GM12892 (cell line): ENCODE measurements at regions not wholly inside any gene's neighbourhood (a gene's known extent, or its start where the extent isn't known, plus 50 kb on each side); places are given as distances from the start of the nearest gene placed in this dataset.

Experiments used
- POLR2A ChIP-seq: IDR thresholded peaks from 2 replicates; pipeline ENCODE4 v1.6.1; 2011; ENCODE audit warnings: low read depth, low read length, control low read depth
- POLR2AphosphoS5 ChIP-seq: IDR thresholded peaks from 2 replicates; pipeline ENCODE4 v1.6.1; 2011; ENCODE audit warnings: low read depth, low read length, control low read depth
- TAF1 ChIP-seq: IDR thresholded peaks from 2 replicates; pipeline ENCODE4 v1.6.1; 2011; ENCODE audit warnings: low read depth, mild to moderate bottlenecking, control low read depth, low read length, borderline replicate concordance

GRCh38 chr6:93731306-93731705 lies 311.9 kb upstream of the EPHA7 start:
- TF ChIP-seq POLR2A (no peak), POLR2AphosphoS5 (no peak), TAF1 (no peak)
